PFSK-1 (cell line): ENCODE measurements at regions not wholly inside any gene's neighbourhood (a gene's known extent, or its start where the extent isn't known, plus 50 kb on each side); places are given as distances from the start of the nearest gene placed in this dataset.

Experiments used
- FOXP2 ChIP-seq: optimal IDR thresholded peaks from 2 replicates; pipeline ENCODE3; 2011; ENCODE audit warnings: borderline replicate concordance, control low read depth, inconsistent platforms; ENCODE audit not compliant: insufficient read depth; ENCODE audit errors: extremely low read length, extremely low read depth
- POLR2AphosphoS5 ChIP-seq: IDR thresholded peaks from 2 replicates; pipeline ENCODE4 v1.6.1; 2012; ENCODE audit warnings: low read depth, mild to moderate bottlenecking, control low read depth, low read length, moderate library complexity
- REST ChIP-seq, 2 experiments: IDR thresholded peaks; 2 replicates each; pipeline versions ENCODE4 v1.6.1 to v1.8.0; 2011 to 2012; ENCODE audit warnings: low read depth in 2 of 2, low read length in 2 of 2, control low read depth in 1 of 2, inconsistent platforms in 1 of 2, mild to moderate bottlenecking in 1 of 2, moderate library complexity in 1 of 2; ENCODE audit not compliant: insufficient read depth in 1 of 2
- SIN3A ChIP-seq: IDR thresholded peaks from 2 replicates; pipeline ENCODE4 v1.6.1; 2012; ENCODE audit warnings: mild to moderate bottlenecking, low read length, moderate library complexity, borderline replicate concordance; ENCODE audit not compliant: insufficient read depth
- TAF1 ChIP-seq: IDR thresholded peaks from 2 replicates; pipeline ENCODE4 v1.6.1; 2012; ENCODE audit warnings: low read length, control low read depth, borderline replicate concordance; ENCODE audit not compliant: insufficient read depth

- TF ChIP-seq TAF1 (no peak), POLR2AphosphoS5 (no peak), REST (IDR thresholded peaks at IDR 0.05; ENCODE audit: insufficient read depth in 1 of 2, low read depth in 2 of 2, low read length in 2 of 2) (peak in 1 of 2 experiments; percentile 92; a peak in 2 of 4 replicates), SIN3A (no peak)
Measured at GRCh38 chr16:13291591-13292333, 390.4 kb downstream of the SHISA9 start.

- TF ChIP-seq REST (IDR thresholded peaks at IDR 0.05; ENCODE audit: insufficient read depth in 1 of 2, low read depth in 2 of 2, low read length in 2 of 2), result no peak
- no peak for TF ChIP-seq TAF1
- TF ChIP-seq SIN3A, result no peak
- no peak for TF ChIP-seq POLR2AphosphoS5
- TF ChIP-seq FOXP2, result no peak
Measured at GRCh38 chr16:13296206-13296605, 394.8 kb downstream of the SHISA9 start.

- no peak for TF ChIP-seq FOXP2
- no peak for TF ChIP-seq TAF1
- TF ChIP-seq REST (IDR thresholded peaks at IDR 0.05; ENCODE audit: insufficient read depth in 1 of 2, low read depth in 2 of 2, low read length in 2 of 2), result no peak
- no peak for TF ChIP-seq SIN3A
- no peak for TF ChIP-seq POLR2AphosphoS5
Measured at GRCh38 chr16:13298666-13299065, 397.3 kb downstream of the SHISA9 start.

- no peak for TF ChIP-seq POLR2AphosphoS5
- no peak for TF ChIP-seq REST (IDR thresholded peaks at IDR 0.05; ENCODE audit: insufficient read depth in 1 of 2, low read depth in 2 of 2, low read length in 2 of 2)
- no peak for TF ChIP-seq TAF1
- TF ChIP-seq FOXP2, result no peak
Measured at GRCh38 chr16:13300066-13300840, 398.9 kb downstream of the SHISA9 start.
